GM18868 (cell line): ENCODE measurements at regions not wholly inside any gene's neighbourhood (a gene's known extent, or its start where the extent isn't known, plus 50 kb on each side); places are given as distances from the start of the nearest gene placed in this dataset.

Source experiments
- ATAC-seq: cut with Tn5 transposase; IDR thresholded peaks from one replicate; pipeline ENCODE4 v1.9.1; 2021; ENCODE audit warnings: mild to moderate bottlenecking, moderate library complexity; ENCODE audit not compliant: unreplicated experiment

GRCh38 chr11:15526859-15527450, 412.2 kb downstream of the INSC start:
- ATAC-seq: no peak

GRCh38 chr11:15532432-15532831, 417.7 kb downstream of the INSC start:
- no peak for ATAC-seq

GRCh38 chr11:15534266-15534665, 419.5 kb downstream of the INSC start:
- no peak for ATAC-seq

- ATAC-seq: no peak
Measured at GRCh38 chr11:15535414-15535813, 420.7 kb downstream of the INSC start.

GRCh38 chr11:15536438-15536837, 421.7 kb downstream of the INSC start:
- no peak for ATAC-seq

GRCh38 chr11:15539645-15540044, 424.9 kb downstream of the INSC start:
- ATAC-seq: no peak

GRCh38 chr11:15541079-15541478, 426.4 kb downstream of the INSC start:
- no peak for ATAC-seq

GRCh38 chr11:15544353-15544752, 429.6 kb downstream of the INSC start:
- no peak for ATAC-seq

- ATAC-seq: no peak
Measured at GRCh38 chr11:15547685-15548084, 433.0 kb downstream of the INSC start.

GRCh38 chr11:15551901-15552851, 437.5 kb downstream of the INSC start:
- no peak for ATAC-seq

- no peak for ATAC-seq
Measured at GRCh38 chr11:15555161-15555560, 440.4 kb downstream of the INSC start.

- ATAC-seq: no peak
Measured at GRCh38 chr11:15557457-15558230, 442.9 kb downstream of the INSC start.

- ATAC-seq: no peak
Measured at GRCh38 chr11:15558513-15559181, 443.9 kb downstream of the INSC start.

GRCh38 chr11:15560689-15561467, 446.2 kb downstream of the INSC start:
- no peak for ATAC-seq

GRCh38 chr11:15562230-15562629, 447.5 kb downstream of the INSC start:
- ATAC-seq: no peak

GRCh38 chr11:15563054-15563453, 448.3 kb downstream of the INSC start:
- no peak for ATAC-seq

- ATAC-seq: no peak
Measured at GRCh38 chr11:15565880-15566279, 451.2 kb downstream of the INSC start.

GRCh38 chr11:15568440-15568839, 453.7 kb downstream of the INSC start:
- no peak for ATAC-seq

GRCh38 chr11:15569305-15570025, 454.7 kb downstream of the INSC start:
- ATAC-seq: no peak

GRCh38 chr11:15575409-15575808, 460.7 kb downstream of the INSC start:
- ATAC-seq: no peak
